H9 (cell line): ENCODE measurements at regions not wholly inside any gene's neighbourhood (a gene's known extent, or its start where the extent isn't known, plus 50 kb on each side); places are given as distances from the start of the nearest gene placed in this dataset.

ENCODE experiments used
- DNase-seq: peaks from one replicate; pipeline ENCODE4 v3.0.0-alpha.2; 2017
- H2AFZ ChIP-seq: one replicate; pipeline ENCODE4 v1.6.1; 2013; ENCODE audit warnings: mild to moderate bottlenecking, low read length, control low read depth, moderate library complexity
- H2AK5ac ChIP-seq: 2 replicates; pipeline ENCODE4 v1.6.1; 2013; ENCODE audit warnings: low read length, control low read depth, mixed read lengths; ENCODE audit not compliant: insufficient read length
- H2BK120ac ChIP-seq: one replicate; pipeline ENCODE4 v1.6.1; 2013; ENCODE audit warnings: low read depth, mild to moderate bottlenecking, low read length, control low read depth, inconsistent platforms; ENCODE audit not compliant: poor library complexity, severe bottlenecking
- H2BK12ac ChIP-seq: 2 replicates; pipeline ENCODE4 v1.6.1; 2013; ENCODE audit warnings: low read length, control low read depth, mixed read lengths, low read depth; ENCODE audit not compliant: insufficient read length
- H2BK15ac ChIP-seq: 2 replicates; pipeline ENCODE4 v1.6.1; 2013; ENCODE audit warnings: low read depth, low read length, control low read depth
- H2BK20ac ChIP-seq: one replicate; pipeline ENCODE4 v1.6.1; 2013; ENCODE audit warnings: low read depth, mild to moderate bottlenecking, low read length, control low read depth, inconsistent platforms; ENCODE audit not compliant: poor library complexity, severe bottlenecking
- H2BK5ac ChIP-seq: 2 replicates; pipeline ENCODE4 v1.6.1; 2013; ENCODE audit warnings: low read length, control low read depth, mixed read lengths; ENCODE audit not compliant: insufficient read length
- H3K14ac ChIP-seq: 2 replicates; pipeline ENCODE4 v1.6.1; 2013; ENCODE audit warnings: low read length, control low read depth; ENCODE audit not compliant: insufficient read depth
- H3K18ac ChIP-seq: 2 replicates; pipeline ENCODE4 v1.6.1; 2013; ENCODE audit warnings: low read depth, mild to moderate bottlenecking, mixed read lengths, low read length, control low read depth; ENCODE audit not compliant: insufficient read length
- H3K23ac ChIP-seq: 2 replicates; pipeline ENCODE4 v1.6.1; 2013; ENCODE audit warnings: low read length, control low read depth, mixed read lengths, low read depth; ENCODE audit not compliant: insufficient read length
- H3K23me2 ChIP-seq: 2 replicates; pipeline ENCODE4 v1.6.1; 2013; ENCODE audit warnings: low read depth, mild to moderate bottlenecking, mixed read lengths, low read length, control low read depth; ENCODE audit not compliant: insufficient read length, poor library complexity, severe bottlenecking
- H3K27ac ChIP-seq: 2 replicates; pipeline ENCODE4 v1.5.1; 2013; ENCODE audit warnings: low read length, control low read depth, mixed read lengths, low read depth; ENCODE audit not compliant: insufficient read length
- H3K27me3 ChIP-seq: 2 replicates; pipeline ENCODE4 v1.6.1; 2013; ENCODE audit warnings: low read length, control low read depth, inconsistent platforms; ENCODE audit not compliant: insufficient read depth
- H3K4ac ChIP-seq: 2 replicates; pipeline ENCODE4 v1.6.1; 2013; ENCODE audit warnings: low read depth, mild to moderate bottlenecking, control low read depth, inconsistent platforms, low read length, moderate library complexity
- H3K4me1 ChIP-seq: 2 replicates; pipeline ENCODE4 v1.6.1; 2013; ENCODE audit warnings: low read length, control low read depth, inconsistent platforms; ENCODE audit not compliant: insufficient read depth
- H3K4me2 ChIP-seq: 2 replicates; pipeline ENCODE4 v1.6.1; 2013; ENCODE audit warnings: low read length, control low read depth, mixed read lengths; ENCODE audit not compliant: insufficient read length, insufficient read depth
- H3K56ac ChIP-seq: 2 replicates; pipeline ENCODE4 v1.6.1; 2013; ENCODE audit warnings: low read depth, mild to moderate bottlenecking, mixed read lengths, low read length, control low read depth; ENCODE audit not compliant: insufficient read length
- H3K79me1 ChIP-seq: 2 replicates; pipeline ENCODE4 v1.6.1; 2013; ENCODE audit warnings: low read depth, mild to moderate bottlenecking, moderate library complexity, low read length, control low read depth, inconsistent platforms; ENCODE audit not compliant: insufficient read depth, poor library complexity, severe bottlenecking
- H3K79me2 ChIP-seq: 2 replicates; pipeline ENCODE4 v1.6.1; 2013; ENCODE audit warnings: low read length, control low read depth, inconsistent platforms; ENCODE audit not compliant: insufficient read depth
- H3K9ac ChIP-seq: 2 replicates; pipeline ENCODE4 v1.6.1; 2013; ENCODE audit warnings: low read length, control low read depth, mixed read lengths; ENCODE audit not compliant: insufficient read length; ENCODE audit errors: extremely low read depth
- H3K9me3 ChIP-seq: one replicate; pipeline ENCODE4 v1.6.1; 2013; ENCODE audit warnings: low read depth, low read length, inconsistent platforms; ENCODE audit not compliant: control insufficient read depth
- H3T11ph ChIP-seq: one replicate; pipeline ENCODE4 v1.6.1; 2013; ENCODE audit warnings: mild to moderate bottlenecking, low read length, control low read depth, inconsistent platforms
- H4K20me1 ChIP-seq: one replicate; pipeline ENCODE4 v1.6.1; 2013; ENCODE audit not compliant: control insufficient read depth, insufficient read length, insufficient read depth
- H4K5ac ChIP-seq: 2 replicates; pipeline ENCODE4 v1.6.1; 2013; ENCODE audit warnings: low read depth, mild to moderate bottlenecking, mixed read lengths, low read length, control low read depth; ENCODE audit not compliant: insufficient read length
- H4K8ac ChIP-seq: replicated peaks from 2 replicates; pipeline ENCODE4 v1.6.1; 2013; ENCODE audit warnings: low read length, control low read depth, mixed read lengths, low read depth; ENCODE audit not compliant: insufficient read length
- H4K91ac ChIP-seq: 2 replicates; pipeline ENCODE4 v1.6.1; 2013; ENCODE audit warnings: low read depth, mild to moderate bottlenecking, moderate library complexity, mixed read lengths, low read length, control low read depth; ENCODE audit not compliant: insufficient read length
- H3K27ac Mint-ChIP-seq, 3 experiments: 2 replicates in 2 of 3; 3 replicates in 1 of 3; pipeline ENCODE4 v1.8.0; 2020 to 2021; ENCODE audit warnings: mixed read lengths in 3 of 3, mild to moderate bottlenecking in 1 of 3, moderate library complexity in 1 of 3
- H3K27me3 Mint-ChIP-seq: 2 replicates; pipeline ENCODE4 v1.8.0; 2021; ENCODE audit warnings: low read depth, mild to moderate bottlenecking, moderate library complexity, mixed read lengths
- H3K36me3 Mint-ChIP-seq, 3 experiments: 2 replicates in 2 of 3; 3 replicates in 1 of 3; pipeline ENCODE4 v1.8.0; 2020 to 2021; ENCODE audit warnings: low read depth in 3 of 3, mixed read lengths in 3 of 3; ENCODE audit not compliant: insufficient read depth in 1 of 3
- H3K4me1 Mint-ChIP-seq, 2 experiments: 2 replicates each; pipeline ENCODE4 v1.8.0; 2020; ENCODE audit warnings: mixed read lengths in 2 of 2
- H3K4me3 Mint-ChIP-seq, 2 experiments: 2 replicates in 1 of 2; 3 replicates in 1 of 2; pipeline ENCODE4 v1.8.0; 2020 to 2021; ENCODE audit warnings: mild to moderate bottlenecking in 2 of 2, mixed read lengths in 2 of 2, moderate library complexity in 1 of 2
- H3K9me3 Mint-ChIP-seq, 2 experiments: 2 replicates in 1 of 2; 3 replicates in 1 of 2; pipeline ENCODE4 v1.8.0; 2020; ENCODE audit warnings: mild to moderate bottlenecking in 2 of 2, mixed read lengths in 2 of 2, moderate library complexity in 1 of 2
- CTCF ChIP-seq: fragments of 200-600 bp; sonication (generic); conservative IDR thresholded peaks from 3 replicates; pipeline ENCODE4 v1.8.0; 2021; ENCODE audit warnings: antibody characterized with exemption, mild to moderate bottlenecking

GRCh38 chr13:80664950-80665349, 324.0 kb upstream of the SPRY2 start:
- Histone ChIP-seq H3K56ac (no peak overlapping the region), H3K23me2 (no peaks in the 10 kb centered on the region), H4K91ac (no peak overlapping the region), H3K4ac (no peak overlapping the region), H4K5ac (no peak overlapping the region), H2AK5ac (no peak overlapping the region), H3K9me3 (no peaks in the 10 kb centered on the region), H2BK15ac (no peak overlapping the region), H4K20me1 (no peaks in the 10 kb centered on the region), H4K8ac (no peak overlapping the region), H3K23ac (no peak overlapping the region), H3K4me2 (no peak overlapping the region), H3T11ph (no peak overlapping the region), H3K9ac (no peak overlapping the region), H3K18ac (no peak overlapping the region), H3K79me2 (no peaks in the 10 kb centered on the region), H3K4me1 (no peaks in the 10 kb centered on the region), H3K79me1 (no peaks in the 10 kb centered on the region), H3K27ac (no peak overlapping the region), H2BK20ac (no peak overlapping the region), H2BK120ac (no peak overlapping the region), H2AFZ (no peak overlapping the region), H2BK5ac (no peak overlapping the region), H3K27me3 (no peaks in the 10 kb centered on the region), H3K14ac (no peak overlapping the region), H2BK12ac (no peak overlapping the region)
- Mint-ChIP-seq H3K27ac (no peak overlapping the region), H3K4me1 (peaks cover 6 to 11% of the 10 kb centered on the region in 2 experiments; a peak in 3 of 4 replicates), H3K27me3 (no peaks in the 10 kb centered on the region), H3K36me3 (no peaks in the 10 kb centered on the region), H3K9me3 (no peaks in the 10 kb centered on the region), H3K4me3 (no peak overlapping the region)
- TF ChIP-seq CTCF = no peak
- DNase-seq = no peak
